Lower leg skin (tissue), 3 donors: ENCODE measurements at regions not wholly inside any gene's neighbourhood (a gene's known extent, or its start where the extent isn't known, plus 50 kb on each side); places are given as distances from the start of the nearest gene placed in this dataset.

Experiments used
- CTCF ChIP-seq, 3 donors: fragments of 450-650 bp; IDR thresholded peaks; one replicate each; pipeline ENCODE4 v1.5.1; 2016; ENCODE audit warnings: antibody characterized with exemption in 3 of 3, mild to moderate bottlenecking in 3 of 3, moderate library complexity in 2 of 3
- POLR2A ChIP-seq, 2 donors: fragments of 450-650 bp; IDR thresholded peaks; one replicate each; pipeline ENCODE4 v1.6.1; 2016 to 2017; ENCODE audit warnings: antibody characterized with exemption in 2 of 2, mild to moderate bottlenecking in 1 of 2, moderate library complexity in 1 of 2

DNA sequence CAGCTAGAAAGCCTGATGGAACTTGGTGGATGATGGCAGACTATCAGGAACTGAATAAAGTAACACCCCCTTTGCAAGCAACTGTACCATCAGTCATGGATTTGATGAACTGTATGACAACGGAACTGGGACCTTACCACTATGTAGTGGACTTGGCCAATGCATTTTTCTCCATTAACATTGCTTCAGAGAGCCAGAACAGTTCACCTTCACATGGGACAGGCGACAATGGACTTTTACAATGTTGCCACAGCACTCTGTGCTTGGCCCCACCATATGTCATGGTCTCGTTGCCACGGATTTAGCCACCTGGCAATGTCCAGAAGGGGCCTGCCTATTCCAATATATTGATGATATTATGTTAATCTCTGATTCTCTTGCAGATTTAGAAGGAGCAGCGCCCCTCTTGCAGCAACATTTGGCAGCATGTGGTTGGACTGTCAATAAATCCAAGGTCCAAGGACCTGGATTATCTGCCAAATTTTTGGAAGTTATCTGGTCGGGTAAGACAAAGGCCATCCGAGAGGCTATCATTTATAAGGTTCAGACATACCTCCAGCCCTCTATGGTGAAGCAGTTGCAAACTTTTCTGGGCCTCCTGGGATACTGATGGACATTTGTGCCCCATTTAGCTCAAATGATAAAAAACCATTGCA, 52.2 kb upstream of the ZC3H15 start:
- no peak for TF ChIP-seq CTCF (IDR thresholded peaks at IDR 0.05)
- TF ChIP-seq POLR2A (IDR thresholded peaks at IDR 0.05), result no peak
